ENCODE measurements at regions not wholly inside any gene's neighbourhood (a gene's known extent, or its start where the extent isn't known, plus 50 kb on each side); places are given as distances from the start of the nearest gene placed in this dataset.

DNA sequence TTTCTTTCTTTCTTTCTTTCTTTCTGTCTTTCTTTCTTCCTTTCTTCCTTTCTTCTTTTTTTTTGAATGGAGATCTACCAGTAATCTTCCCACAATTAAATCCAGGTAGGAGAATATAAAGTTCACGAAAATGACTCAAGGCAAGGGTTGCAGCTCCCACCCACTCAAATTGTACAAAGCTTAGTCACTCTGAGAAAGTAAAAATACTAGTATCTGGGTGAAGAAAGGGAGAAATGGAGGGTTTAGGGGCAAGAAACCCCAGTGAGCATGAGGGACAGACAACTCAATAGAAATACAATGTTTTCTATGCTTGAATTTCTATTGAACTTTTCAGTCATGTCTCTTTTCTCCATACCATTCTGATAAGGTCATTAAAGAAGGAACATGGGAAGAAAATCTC, 200.8 kb downstream of the GATA3 start (continued):
- TF ChIP-seq, protein P1, sequence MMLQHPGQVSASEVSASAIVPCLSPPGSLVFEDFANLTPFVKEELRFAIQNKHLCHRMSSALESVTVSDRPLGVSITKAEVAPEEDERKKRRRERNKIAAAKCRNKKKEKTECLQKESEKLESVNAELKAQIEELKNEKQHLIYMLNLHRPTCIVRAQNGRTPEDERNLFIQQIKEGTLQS (IDR thresholded peaks at IDR 0.05) = no peak
- TF ChIP-seq FOXA2 (IDR thresholded peaks at IDR 0.05) (no peak), YY1 (IDR thresholded peaks at IDR 0.05) (no peak), HNF4G (IDR thresholded peaks at IDR 0.05) (no peak), SP1 (IDR thresholded peaks at IDR 0.05) (no peak), GABPA (IDR thresholded peaks at IDR 0.05 in 1 of 2, conservative IDR thresholded peaks at IDR 0.05 in 1 of 2) (no peak), FOXA1 (IDR thresholded peaks at IDR 0.05) (no peak), TAF1 (conservative IDR thresholded peaks at IDR 0.05) (no peak)
- TF ChIP-seq, protein P2, sequence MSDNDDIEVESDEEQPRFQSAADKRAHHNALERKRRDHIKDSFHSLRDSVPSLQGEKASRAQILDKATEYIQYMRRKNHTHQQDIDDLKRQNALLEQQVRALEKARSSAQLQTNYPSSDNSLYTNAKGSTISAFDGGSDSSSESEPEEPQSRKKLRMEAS (IDR thresholded peaks at IDR 0.05) = no peak

DNA sequence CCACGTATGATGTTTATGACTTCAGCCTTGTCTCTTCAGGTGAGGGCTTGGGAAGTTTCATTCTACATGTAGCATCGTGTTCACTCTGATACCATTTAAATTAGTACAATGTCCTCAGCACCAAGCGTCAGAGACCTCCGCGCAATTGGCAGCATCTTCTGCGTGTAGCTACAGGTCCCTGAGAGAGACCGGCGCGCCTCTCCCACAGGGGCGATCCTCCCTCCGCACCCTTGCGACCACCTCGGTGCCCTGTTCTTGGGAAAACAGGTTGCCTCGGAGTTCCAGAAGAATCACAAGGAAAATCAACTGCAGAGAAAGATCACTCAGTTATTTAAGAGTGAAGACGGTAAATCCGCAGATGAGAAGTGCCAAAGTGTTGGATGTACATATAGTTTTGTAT, 206.2 kb downstream of the GATA3 start:
- Histone ChIP-seq H3K27me3 (ENCODE audit: control insufficient read depth in 4 of 4, insufficient read depth in 4 of 4, low read length in 3 of 4) (peaks cover 0 to 6% (median 0%) of the 10 kb centered on the region in 4 donors), H3K4me3 (ENCODE audit: low read depth in 1 of 3, low read length in 3 of 3) (no peak overlapping the region), H3K9ac (ENCODE audit: low read depth in 1 of 2, low read length in 2 of 2) (no peak overlapping the region), H3K9me3 (ENCODE audit: control insufficient read depth in 4 of 4, low read length in 3 of 4) (peaks cover 0 to 2% (median 0%) of the 10 kb centered on the region in 4 donors), H3K36me3 (ENCODE audit: control insufficient read depth in 4 of 4, insufficient read depth in 3 of 4, low read depth in 1 of 4, low read length in 3 of 4) (no peaks in the 10 kb centered on the region), H3K27ac (ENCODE audit: low read depth in 1 of 2, low read length in 2 of 2) (no peak overlapping the region), H3K4me1 (ENCODE audit: control insufficient read depth in 4 of 4, insufficient read depth in 4 of 4, low read length in 3 of 4) (no peaks in the 10 kb centered on the region)
- TF ChIP-seq EGR1 (IDR thresholded peaks at IDR 0.05; ENCODE audit: low read depth in 2 of 2) = no peak
- no peak for TF ChIP-seq NR2F2 (IDR thresholded peaks at IDR 0.05)
- TF ChIP-seq, protein P1 (IDR thresholded peaks at IDR 0.05) = no peak
- TF ChIP-seq FOXA2 (IDR thresholded peaks at IDR 0.05) = no peak
- no peak for DNase-seq (ENCODE audit: low spot score)
- WGBS = 89% methylated on average over 16 of the region's 16 CpGs

DNA sequence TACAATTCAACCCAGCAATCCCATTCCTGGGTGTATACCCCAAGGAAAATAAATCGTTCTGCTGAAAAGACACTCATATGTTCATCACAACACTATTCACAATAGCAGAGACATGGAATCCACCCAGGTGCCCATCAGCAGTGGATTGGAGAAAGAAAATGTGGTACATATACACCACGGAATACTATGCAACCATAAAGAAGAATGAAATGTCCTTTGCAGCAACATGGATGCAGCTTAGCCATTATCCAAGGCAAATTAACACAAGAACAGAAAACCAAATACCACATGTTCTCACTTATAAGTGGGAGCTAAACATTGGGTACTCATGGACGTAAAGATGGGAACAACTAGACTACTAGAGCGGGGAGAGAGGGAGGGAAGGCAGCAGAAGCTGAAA, 207.8 kb downstream of the GATA3 start:
- TF ChIP-seq EGR1 (IDR thresholded peaks at IDR 0.05; ENCODE audit: low read depth in 2 of 2) (no peak), FOXA1 (IDR thresholded peaks at IDR 0.05) (no peak), HNF4G (IDR thresholded peaks at IDR 0.05) (no peak), RXRA (IDR thresholded peaks at IDR 0.05) (no peak), GABPA (IDR thresholded peaks at IDR 0.05 in 1 of 2, conservative IDR thresholded peaks at IDR 0.05 in 1 of 2) (no peak), FOXA2 (IDR thresholded peaks at IDR 0.05) (no peak), JUND (IDR thresholded peaks at IDR 0.05) (no peak), RAD21 (IDR thresholded peaks at IDR 0.05) (no peak), NR2F2 (IDR thresholded peaks at IDR 0.05) (no peak), TAF1 (conservative IDR thresholded peaks at IDR 0.05) (no peak), YY1 (IDR thresholded peaks at IDR 0.05) (no peak), HNF4A (conservative IDR thresholded peaks at IDR 0.05) (no peak), SP1 (IDR thresholded peaks at IDR 0.05) (no peak)
- TF ChIP-seq, protein P3, sequence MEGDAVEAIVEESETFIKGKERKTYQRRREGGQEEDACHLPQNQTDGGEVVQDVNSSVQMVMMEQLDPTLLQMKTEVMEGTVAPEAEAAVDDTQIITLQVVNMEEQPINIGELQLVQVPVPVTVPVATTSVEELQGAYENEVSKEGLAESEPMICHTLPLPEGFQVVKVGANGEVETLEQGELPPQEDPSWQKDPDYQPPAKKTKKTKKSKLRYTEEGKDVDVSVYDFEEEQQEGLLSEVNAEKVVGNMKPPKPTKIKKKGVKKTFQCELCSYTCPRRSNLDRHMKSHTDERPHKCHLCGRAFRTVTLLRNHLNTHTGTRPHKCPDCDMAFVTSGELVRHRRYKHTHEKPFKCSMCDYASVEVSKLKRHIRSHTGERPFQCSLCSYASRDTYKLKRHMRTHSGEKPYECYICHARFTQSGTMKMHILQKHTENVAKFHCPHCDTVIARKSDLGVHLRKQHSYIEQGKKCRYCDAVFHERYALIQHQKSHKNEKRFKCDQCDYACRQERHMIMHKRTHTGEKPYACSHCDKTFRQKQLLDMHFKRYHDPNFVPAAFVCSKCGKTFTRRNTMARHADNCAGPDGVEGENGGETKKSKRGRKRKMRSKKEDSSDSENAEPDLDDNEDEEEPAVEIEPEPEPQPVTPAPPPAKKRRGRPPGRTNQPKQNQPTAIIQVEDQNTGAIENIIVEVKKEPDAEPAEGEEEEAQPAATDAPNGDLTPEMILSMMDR (IDR thresholded peaks at IDR 0.05; ENCODE audit: low read depth, low read length, missing input control) = no peak
- TF ChIP-seq, protein P1 (IDR thresholded peaks at IDR 0.05) = no peak
- TF ChIP-seq, protein P4, sequence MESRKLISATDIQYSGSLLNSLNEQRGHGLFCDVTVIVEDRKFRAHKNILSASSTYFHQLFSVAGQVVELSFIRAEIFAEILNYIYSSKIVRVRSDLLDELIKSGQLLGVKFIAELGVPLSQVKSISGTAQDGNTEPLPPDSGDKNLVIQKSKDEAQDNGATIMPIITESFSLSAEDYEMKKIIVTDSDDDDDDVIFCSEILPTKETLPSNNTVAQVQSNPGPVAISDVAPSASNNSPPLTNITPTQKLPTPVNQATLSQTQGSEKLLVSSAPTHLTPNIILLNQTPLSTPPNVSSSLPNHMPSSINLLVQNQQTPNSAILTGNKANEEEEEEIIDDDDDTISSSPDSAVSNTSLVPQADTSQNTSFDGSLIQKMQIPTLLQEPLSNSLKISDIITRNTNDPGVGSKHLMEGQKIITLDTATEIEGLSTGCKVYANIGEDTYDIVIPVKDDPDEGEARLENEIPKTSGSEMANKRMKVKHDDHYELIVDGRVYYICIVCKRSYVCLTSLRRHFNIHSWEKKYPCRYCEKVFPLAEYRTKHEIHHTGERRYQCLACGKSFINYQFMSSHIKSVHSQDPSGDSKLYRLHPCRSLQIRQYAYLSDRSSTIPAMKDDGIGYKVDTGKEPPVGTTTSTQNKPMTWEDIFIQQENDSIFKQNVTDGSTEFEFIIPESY (IDR thresholded peaks at IDR 0.05) = no peak
- TF ChIP-seq, protein P5, sequence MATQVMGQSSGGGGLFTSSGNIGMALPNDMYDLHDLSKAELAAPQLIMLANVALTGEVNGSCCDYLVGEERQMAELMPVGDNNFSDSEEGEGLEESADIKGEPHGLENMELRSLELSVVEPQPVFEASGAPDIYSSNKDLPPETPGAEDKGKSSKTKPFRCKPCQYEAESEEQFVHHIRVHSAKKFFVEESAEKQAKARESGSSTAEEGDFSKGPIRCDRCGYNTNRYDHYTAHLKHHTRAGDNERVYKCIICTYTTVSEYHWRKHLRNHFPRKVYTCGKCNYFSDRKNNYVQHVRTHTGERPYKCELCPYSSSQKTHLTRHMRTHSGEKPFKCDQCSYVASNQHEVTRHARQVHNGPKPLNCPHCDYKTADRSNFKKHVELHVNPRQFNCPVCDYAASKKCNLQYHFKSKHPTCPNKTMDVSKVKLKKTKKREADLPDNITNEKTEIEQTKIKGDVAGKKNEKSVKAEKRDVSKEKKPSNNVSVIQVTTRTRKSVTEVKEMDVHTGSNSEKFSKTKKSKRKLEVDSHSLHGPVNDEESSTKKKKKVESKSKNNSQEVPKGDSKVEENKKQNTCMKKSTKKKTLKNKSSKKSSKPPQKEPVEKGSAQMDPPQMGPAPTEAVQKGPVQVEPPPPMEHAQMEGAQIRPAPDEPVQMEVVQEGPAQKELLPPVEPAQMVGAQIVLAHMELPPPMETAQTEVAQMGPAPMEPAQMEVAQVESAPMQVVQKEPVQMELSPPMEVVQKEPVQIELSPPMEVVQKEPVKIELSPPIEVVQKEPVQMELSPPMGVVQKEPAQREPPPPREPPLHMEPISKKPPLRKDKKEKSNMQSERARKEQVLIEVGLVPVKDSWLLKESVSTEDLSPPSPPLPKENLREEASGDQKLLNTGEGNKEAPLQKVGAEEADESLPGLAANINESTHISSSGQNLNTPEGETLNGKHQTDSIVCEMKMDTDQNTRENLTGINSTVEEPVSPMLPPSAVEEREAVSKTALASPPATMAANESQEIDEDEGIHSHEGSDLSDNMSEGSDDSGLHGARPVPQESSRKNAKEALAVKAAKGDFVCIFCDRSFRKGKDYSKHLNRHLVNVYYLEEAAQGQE (IDR thresholded peaks at IDR 0.05) = no peak
- TF ChIP-seq, protein P2 (IDR thresholded peaks at IDR 0.05) = no peak
- WGBS = 86% methylated on average over 4 of the region's 4 CpGs
- no peak overlapping the region for H3K27ac ChIP-seq (ENCODE audit: low read depth in 1 of 2, low read length in 2 of 2)
- H3K4me1 ChIP-seq (ENCODE audit: control insufficient read depth in 4 of 4, insufficient read depth in 4 of 4, low read length in 3 of 4) = no peaks in the 10 kb centered on the region
- H3K9ac ChIP-seq (ENCODE audit: low read depth in 1 of 2, low read length in 2 of 2) = no peak overlapping the region
- H3K9me3 ChIP-seq (ENCODE audit: control insufficient read depth in 4 of 4, low read length in 3 of 4) = peaks cover 0 to 2% (median 0%) of the 10 kb centered on the region in 4 donors
- H3K4me3 ChIP-seq (ENCODE audit: low read depth in 1 of 3, low read length in 3 of 3) = no peak overlapping the region
- DNase-seq (ENCODE audit: low spot score) = no peak
- peaks cover 0 to 6% (median 0%) of the 10 kb centered on the region in 4 donors for H3K27me3 ChIP-seq (ENCODE audit: control insufficient read depth in 4 of 4, insufficient read depth in 4 of 4, low read length in 3 of 4)
- H3K36me3 ChIP-seq (ENCODE audit: control insufficient read depth in 4 of 4, insufficient read depth in 3 of 4, low read depth in 1 of 4, low read length in 3 of 4) = no peaks in the 10 kb centered on the region
